NCI-H2107 treated with DMSO at 0.1 percent for 48 hours (cell line): ENCODE measurements at regions not wholly inside any gene's neighbourhood (a gene's known extent, or its start where the extent isn't known, plus 50 kb on each side); places are given as distances from the start of the nearest gene placed in this dataset.

ENCODE experiments used
- DNase-seq: peaks from one replicate; lab custom pipeline; 2025; ENCODE audit not compliant: unreplicated experiment; lab: John Stamatoyannopoulos, UW

DNA sequence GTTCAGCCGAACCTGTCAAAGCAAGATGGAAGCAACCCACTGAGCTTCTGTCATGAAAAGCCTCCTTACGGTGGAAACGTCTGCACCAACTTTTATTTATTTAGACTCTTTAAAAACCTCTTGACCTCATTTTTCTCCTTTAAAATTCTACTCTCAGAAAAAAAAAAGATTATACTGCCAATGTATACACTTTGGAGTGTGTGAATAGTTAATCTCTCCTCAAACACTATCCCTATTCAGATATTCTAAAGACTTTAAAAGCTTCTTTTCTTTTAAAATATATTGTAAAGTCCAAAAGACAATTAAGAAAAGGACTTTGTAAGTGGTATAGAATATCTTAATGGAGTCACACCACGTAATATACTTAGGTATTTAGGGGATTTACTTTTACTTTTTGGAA is 335.2 kb upstream of the SEMA3D start:
- peak; percentile 73 for DNase-seq

DNA sequence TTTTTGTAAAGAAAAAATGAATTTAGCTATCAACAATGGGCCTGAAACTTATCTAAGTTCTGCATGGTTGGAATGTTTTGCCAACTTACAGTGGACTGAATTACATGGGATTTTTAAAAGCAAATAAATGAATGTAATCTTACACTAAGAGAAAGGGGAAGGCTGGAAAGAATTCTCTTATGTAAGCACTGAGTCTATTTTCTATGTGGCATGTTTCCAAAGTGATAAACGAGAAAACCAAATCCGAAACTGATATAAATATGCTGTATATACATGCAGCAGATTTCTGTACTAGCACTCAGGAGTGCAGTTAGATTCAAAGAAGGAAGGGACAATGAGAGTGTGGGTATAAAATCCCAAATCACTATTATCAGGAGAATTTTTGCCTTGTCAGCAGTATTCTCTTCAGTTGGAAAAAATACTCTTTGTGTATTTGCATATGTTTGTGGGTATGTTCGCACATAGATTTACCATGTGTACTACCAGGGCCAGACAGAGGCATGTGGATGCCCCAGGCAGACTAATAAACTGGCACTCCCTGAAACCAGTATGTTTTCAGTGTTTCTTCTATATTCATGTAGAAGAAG is 334.3 kb upstream of the SEMA3D start:
- peak; percentile 37 for DNase-seq

DNA sequence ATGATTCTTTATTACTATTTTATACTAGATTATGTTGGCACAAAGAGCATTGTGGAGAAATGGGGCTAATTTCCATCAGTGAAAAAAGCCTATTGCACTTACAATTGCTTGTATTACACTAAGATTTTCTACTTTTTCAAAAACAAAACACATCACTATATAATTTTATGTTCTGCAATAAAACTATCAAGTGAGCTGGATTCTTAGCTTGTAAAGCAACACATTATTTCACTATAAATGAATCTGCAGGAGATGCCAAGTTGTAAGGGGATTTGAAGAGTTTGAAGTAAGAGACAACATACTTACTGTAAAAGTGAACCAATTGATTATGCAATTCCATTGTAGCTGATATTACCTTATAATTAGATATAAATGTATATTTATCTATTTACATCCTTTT is 333.3 kb upstream of the SEMA3D start:
- no peak for DNase-seq

DNA sequence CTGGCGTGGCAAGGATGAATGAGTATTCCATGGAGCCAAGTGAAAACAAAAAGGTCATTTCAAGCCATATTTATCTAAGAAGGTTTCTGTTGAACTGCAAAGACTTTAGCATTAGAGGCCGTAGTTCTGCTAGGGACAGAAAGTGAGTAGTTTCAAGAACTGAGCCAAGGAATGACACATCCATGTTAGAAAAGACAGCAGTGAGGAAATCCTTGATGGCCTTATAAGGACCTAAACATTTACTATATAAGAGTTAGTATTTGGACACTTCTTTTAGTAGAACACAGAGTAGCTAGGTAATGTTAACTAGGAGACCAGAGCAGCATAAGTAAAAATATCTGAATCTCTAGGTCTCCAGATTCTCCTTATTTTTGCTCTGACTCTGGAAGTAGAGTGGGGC is 329.8 kb upstream of the SEMA3D start:
- no peak for DNase-seq

DNA sequence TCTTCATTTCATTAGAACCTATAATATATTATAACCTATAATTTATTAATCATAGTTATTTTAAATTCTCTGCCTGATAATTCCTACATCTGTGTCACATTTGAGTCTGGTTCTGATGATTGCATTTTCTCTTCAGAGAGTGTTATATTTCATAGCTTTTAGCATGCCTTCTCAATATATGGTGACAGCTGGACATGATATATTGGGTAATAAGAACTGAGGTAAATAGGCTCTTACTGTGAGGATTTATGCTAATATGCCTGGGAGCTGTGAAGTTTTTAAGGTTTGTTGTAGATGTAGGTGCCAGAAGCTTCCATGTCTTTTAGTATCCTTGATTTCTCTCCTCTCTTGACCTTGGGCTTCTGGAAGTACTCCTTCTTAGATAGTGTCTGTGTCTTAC is 325.9 kb upstream of the SEMA3D start:
- peak; percentile 75 for DNase-seq

DNA sequence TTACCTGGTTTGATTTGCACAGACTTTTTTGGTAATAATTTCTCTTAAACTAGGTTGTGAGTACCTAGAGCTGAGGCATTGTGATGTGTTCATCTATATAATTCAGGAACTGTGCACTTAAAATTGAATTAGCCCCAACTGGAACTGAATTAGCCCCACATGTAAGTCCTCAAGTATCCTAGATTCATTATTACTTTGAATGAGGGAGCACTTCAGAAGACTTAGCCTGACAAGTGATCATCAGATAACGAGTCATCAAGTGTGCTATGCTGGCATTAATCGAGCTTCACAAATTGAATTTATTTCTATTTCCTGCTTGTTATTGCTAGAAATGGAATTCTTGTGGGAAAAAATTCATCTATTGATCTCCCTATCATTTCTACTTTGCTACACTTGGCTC is 323.4 kb upstream of the SEMA3D start:
- DNase-seq = no peak

DNA sequence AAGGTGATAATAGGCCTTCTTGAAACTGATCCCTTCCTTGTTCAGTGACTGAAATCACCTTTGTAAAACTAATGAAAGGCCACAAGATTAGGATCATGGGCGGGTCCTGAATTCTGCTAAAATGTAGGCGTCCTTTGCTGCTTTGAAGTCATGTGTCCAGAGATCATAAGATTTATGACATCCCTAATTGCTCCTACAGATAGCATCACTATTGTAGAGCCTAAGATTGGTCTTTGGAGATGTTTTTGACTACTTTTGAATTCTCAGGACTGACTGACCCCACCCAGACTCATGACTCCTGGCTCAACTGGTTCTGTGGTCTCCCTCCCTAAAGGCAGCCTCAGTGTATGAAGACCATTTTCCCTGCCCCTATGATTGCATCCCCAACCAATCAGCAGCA is 322.6 kb upstream of the SEMA3D start:
- DNase-seq = no peak

DNA sequence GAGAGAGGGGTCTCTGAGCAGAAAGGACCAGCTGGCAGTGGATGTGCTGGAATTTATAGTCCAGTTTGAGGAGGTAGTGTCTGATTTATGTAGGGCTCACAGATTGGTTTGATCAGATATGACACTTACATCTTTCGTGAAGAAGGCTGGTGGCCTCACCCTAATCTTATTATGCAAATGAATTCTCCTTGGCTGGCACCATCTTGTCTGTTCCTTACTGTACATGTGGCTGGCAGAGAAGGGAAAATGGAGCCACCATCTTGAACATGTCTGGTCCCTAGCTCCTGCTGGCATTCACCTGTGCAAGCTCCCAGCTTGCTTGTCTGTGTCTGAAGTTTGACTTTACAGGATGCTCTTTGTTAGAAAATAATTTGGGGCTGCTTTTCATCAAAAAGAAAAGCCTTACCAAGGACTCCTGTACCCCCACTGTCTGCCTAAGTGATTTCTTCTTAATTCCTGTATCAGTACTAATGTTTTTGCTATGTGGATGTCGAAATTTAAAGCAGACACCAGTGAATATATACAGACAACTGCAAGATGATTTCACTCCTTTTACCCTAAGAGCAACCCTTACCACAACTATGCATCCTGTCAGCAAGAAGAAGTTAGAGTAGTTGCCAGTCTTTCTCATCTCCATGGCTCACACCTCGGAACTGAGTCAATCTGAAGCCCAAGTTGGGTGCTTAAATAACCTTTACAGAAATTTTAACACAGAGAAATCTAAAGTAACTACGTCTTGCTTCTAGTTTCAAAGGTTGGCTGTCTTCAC is 322.0 kb upstream of the SEMA3D start:
- DNase-seq = no peak

DNA sequence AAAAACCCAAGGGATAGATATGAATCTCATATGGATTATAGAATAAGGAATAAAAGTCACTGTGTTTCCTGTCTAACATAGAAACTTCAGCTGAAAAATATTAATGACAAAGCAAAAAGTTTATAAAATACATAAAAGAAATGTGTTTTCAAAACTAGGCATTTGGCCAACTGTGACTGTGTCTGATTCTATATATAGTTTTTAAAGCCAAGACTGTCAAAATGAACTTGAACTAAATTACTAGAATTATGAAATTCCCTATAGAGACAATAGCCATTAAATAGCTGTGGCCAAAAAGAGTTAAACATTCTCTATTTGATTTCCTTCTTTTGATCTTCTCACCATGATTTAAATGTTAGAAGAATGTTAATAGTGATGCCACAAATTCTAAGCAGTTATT is 311.2 kb upstream of the SEMA3D start:
- no peak for DNase-seq

DNA sequence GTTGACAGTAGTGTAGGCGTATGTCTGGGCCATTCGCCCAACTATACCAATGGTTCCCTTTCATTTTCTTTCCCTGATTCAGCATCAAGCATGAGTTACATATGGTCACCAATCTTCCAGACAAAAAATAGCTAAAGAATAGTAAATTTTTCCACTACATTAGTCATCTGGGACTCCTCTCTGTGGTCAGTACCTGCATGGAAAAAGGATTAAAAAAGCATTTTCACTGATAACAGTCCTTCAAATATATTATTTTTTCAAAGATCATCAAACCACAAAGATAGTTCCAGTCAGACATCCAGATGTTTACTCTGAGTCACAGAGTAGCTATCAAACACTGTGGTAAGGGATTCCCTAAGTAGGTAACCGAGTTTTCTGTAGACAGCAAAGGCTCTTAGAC is 302.6 kb upstream of the SEMA3D start:
- DNase-seq = no peak

DNA sequence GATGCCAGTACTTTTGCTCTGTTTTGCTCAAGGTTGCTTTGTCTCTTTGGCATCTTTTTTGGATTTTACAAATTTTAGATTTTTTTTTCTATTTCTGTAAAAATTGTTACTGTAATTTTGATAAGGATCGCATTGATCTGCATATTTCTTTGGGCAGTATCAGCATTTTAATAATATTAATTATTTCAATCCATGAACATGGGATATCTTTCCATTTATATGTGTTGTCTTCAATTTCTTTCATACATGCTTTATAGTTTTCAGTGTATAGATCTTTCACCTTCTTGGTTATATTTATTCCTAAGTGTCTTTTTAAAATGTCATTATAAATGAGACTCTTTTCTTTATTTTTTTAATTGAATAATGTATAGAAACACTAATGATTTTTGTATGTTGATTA is 301.6 kb upstream of the SEMA3D start:
- DNase-seq = no peak

DNA sequence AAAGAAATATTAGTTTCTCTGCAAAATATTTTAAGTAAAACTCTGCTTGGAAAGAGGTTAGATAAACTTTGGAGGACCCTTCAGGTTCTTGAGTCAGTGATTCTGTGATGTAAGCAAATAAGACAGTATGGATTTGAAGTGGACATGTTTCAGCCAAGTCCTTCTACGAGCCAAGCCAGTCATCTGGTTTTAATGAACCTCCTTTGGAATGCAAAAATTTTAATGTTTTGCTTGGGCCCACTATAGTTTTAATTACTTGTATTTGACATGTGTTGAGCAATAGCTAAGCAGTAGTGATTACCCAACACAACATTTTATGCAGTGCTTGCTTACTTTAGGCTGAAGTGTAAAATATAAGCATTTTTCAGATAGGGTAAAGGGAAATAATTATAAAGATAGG is 296.3 kb upstream of the SEMA3D start:
- no peak for DNase-seq

DNA sequence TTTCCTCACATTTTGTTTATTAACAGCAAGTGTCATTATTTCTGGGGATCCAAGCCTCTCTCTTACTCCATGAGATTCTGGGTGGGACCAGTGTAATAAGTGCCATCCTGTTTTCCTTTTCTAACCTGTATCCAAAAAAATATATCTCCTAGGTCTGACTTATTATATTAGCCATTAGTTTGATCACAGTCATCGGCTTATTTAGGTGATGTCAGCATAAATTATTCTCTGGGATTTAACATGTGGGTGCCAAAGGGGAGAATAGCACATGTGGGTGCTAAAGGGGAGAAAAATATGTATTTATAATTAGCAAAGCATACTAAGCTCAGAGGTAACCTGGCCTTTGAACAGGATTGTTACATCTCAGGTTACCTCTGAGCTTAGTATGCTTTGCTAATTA is 293.8 kb upstream of the SEMA3D start:
- DNase-seq = no peak

DNA sequence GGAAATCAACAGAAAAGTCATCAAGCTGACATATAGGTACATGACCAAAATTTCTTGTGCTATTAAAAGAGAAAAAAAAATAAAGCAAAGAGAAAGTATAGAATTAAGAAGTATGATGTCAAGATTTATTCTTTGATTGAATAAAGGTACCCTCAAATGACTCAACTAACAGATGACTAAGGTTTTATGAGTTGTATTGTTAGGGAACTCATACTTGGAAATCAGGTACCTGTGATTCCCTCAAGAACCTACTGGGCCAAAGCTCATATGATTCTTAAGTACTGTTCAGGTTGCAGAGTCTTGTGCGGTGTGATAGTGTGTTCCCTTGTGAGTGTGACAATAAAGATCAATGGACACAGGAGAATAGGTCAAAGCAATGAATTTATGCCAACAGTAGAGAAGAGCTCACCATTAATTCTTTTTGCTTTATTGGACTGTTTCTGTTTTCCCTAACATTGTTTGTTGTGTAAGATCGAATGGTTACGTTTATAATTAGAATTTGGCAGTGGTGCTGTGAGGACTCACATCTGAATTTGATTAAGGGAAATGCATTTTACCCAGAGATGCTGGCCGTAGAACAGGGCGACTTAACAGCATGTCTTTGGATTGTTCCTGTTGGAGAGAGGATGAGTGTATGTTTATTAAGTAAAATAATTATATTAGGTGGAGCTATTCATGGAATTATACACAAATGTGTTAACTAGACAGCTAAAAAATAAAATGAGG is 293.2 kb upstream of the SEMA3D start:
- no peak for DNase-seq

DNA sequence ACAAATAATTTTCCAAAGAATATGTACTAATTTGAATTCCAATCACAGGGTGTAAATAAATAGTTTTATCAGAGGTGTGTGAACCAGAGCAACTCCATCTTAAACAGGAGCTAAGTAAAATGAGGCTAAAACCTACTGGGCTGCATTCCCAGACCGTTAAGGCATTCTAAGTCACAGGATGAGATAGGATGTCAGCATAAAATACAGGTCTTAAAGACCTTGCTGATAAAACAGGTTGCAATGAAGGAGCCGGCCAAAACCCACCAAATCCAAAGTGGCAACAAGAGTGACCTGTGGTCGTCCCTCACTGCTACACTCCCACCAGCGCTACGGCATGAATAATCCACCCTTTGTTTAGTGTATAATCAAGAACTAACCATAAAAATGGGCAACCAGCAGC is 291.7 kb upstream of the SEMA3D start:
- no peak for DNase-seq

DNA sequence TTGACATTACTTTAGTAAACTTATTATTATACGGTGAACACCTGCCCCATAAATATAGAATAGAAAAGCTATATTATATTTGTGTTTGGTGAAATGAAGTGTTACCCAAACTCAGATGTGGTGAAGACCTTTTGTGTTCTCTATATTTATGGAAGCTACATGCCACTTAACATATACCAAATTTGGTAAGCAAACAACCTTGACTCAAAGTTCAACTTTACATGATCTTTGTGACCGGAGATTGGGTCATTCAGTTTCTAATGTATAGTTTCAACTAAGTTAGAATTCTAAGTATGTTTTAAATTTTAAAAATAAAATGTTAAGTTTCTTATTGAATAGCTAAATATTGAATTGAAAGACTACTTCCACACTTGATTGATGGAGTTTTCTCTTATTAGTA is 288.6 kb upstream of the SEMA3D start:
- no peak for DNase-seq

DNA sequence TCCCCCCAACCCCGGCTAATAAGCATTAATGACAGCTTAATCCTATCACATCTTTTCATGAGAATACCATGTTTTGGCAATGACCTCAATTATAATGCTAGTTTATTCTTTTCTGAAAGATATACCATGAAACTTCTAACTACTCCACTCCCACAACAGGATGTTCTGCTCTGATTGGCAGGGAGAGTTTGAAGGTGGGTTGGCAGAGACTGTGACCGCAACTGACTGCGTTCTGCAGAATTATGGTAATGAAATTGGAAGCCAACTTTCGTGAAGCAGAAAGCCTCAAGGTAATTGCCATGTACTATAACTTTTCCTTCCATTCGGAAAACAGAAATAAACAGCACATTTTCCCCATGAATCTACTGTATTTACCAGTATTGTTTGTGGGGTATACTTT is 288.2 kb upstream of the SEMA3D start:
- DNase-seq = no peak

DNA sequence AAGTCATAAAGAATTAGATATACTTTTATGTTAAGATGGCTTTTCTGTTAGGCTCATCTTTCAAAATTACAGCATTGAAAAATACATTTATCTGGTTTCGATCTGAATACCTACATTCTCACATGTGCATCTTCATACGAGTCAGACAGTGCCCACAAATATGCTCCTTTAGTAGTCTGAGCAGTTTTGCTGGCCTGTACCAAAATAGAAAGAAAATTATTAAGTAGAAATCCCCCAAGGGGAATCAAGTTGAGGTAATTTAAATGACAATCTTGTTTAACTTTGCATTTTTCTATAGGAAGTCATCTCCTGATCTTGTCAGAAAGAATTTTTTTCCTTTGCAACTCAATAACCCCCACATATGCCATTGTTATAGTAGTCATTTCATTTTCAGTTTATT is 287.4 kb upstream of the SEMA3D start:
- no peak for DNase-seq

DNA sequence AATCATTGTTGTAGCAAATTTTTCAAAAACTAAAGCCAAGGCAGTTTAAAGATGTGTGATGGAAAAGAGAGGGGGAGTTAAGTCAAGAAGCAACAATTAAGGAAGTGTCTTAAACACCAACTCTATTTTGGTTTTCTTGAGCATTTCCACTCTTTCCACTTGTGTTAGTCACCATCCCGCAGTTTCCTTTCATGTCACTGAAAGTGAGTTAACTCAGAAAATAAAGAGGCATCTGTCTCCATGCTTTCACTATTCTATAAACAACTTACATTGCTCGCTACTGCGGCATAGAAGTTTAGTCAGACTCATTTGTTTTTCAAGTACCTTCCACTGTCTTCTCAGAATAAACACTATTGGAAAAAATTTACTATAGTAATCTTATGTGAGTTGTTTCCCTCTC is 284.9 kb upstream of the SEMA3D start:
- no peak for DNase-seq

DNA sequence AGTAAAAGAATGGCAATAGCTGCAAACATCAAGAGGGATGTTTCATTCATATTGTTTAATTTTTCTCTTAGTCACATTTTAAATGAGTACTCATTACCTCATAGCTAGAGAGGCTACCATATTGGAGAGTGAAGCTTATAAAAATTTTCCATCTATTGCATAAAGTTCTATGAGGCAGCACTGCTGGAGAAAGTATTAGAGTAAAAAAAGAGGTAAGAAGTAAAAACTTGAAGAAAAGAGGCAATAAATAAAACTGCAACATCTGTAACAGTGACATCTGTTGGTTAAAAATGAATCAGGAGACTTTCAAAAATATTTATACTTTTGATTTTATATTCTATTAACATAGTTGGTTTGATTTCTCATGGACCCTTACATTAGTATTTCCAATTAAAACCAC is 284.5 kb upstream of the SEMA3D start:
- DNase-seq = no peak

DNA sequence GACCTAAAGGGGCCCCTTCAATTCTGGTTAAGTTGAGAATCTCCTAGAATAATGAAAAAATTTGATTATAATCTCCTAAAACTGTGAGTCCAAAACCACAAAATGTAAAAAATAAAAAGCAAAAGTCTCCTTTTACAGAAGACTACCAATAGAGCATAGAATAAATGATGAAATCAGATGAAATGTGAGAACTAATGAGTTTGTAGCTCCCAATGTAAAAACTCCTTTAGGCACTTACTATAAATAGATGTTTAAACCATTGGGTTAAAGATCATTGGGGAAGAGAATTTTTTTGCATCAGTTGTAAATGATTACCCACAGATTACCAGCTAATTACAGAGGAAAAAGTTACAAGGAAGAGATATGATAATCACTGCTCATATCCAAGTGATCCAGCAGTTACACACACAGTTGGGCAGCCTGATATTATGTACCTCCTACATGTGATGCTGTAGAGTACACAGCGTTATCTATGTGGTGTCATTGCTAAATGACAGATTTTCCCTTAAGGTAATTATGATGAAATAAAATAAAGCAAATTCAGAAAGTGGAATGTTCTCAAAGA is 282.7 kb upstream of the SEMA3D start:
- no peak for DNase-seq

DNA sequence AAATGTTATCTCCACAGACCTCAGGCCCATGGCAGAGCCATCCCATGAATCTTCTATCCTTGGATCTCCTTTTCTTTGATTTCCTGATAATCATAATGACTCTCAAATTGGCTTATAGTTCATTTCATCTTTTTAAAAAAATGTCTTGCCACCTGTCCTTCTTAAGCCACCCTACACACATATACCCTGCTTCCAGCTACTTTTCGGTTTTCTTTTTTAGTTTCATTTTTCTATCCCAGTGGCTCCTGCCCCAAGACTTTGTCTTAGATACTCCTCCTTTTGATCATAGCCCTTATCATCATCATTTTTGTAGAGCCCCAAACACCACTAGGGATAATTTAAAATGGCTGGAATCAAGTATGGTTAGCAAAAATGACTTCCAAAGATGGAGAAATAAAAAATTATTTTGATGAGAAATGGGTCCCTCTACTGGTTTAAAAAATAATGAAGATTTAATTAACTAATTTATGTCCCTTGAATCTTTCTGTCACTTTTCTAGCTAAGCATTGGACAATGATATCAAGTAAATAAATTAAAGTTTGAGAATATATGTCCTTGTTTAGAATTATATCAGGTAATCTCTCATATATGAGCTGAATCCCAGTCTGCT is 277.3 kb upstream of the SEMA3D start:
- no peak for DNase-seq
